H1 (cell line): ENCODE measurements at regions not wholly inside any gene's neighbourhood (a gene's known extent, or its start where the extent isn't known, plus 50 kb on each side); places are given as distances from the start of the nearest gene placed in this dataset.

Source experiments
- CTCF ChIA-PET: fragments of 300-600 bp; sonication (Branson Sonifier 250); formaldehyde crosslinking; loops from one replicate; lab custom pipeline; 2021; ENCODE audit not compliant: partially characterized antibody; lab: Charles Lee
- POLR2A ChIA-PET: fragments of 300-600 bp; sonication (Branson Sonifier 250); formaldehyde crosslinking; loops from one replicate; lab custom pipeline; 2021; ENCODE audit warnings: inconsistent platforms; ENCODE audit not compliant: partially characterized antibody; lab: Charles Lee
- DNase-seq, 2 experiments: peaks; one replicate each; pipeline versions ENCODE4 v3.0.0 to v3.0.0-alpha.2; 2010 to 2022; ENCODE audit warnings: low spot score in 2 of 2, low read depth in 1 of 2, mixed read lengths in 1 of 2
- FAIRE-seq: peaks from 2 replicates; lab custom pipeline; 2011; peaks lifted over from hg19 to GRCh38; lab: Jason Lieb, UNC
- H2AFZ ChIP-seq: 2 replicates; pipeline ENCODE4 v1.8.1; 2012; ENCODE audit warnings: low read length, inconsistent platforms
- H2AK5ac ChIP-seq: 2 replicates; pipeline ENCODE4 v1.6.1; 2013; ENCODE audit warnings: low read depth, low read length
- H2BK120ac ChIP-seq: replicated peaks from 2 replicates; pipeline ENCODE3; 2013; ENCODE audit warnings: low read depth, low read length, inconsistent platforms
- H2BK12ac ChIP-seq: 2 replicates; pipeline ENCODE4 v1.6.1; 2013; ENCODE audit warnings: low read depth, low read length
- H2BK15ac ChIP-seq: 2 replicates; pipeline ENCODE4 v1.6.1; 2013; ENCODE audit warnings: low read length
- H2BK20ac ChIP-seq: 2 replicates; pipeline ENCODE4 v1.6.1; 2013; ENCODE audit warnings: low read length
- H2BK5ac ChIP-seq: 2 replicates; pipeline ENCODE4 v1.6.1; 2013; ENCODE audit warnings: low read depth, low read length
- H3K14ac ChIP-seq: 2 replicates; pipeline ENCODE4 v1.6.1; 2013; ENCODE audit warnings: inconsistent platforms; ENCODE audit not compliant: insufficient read length
- H3K18ac ChIP-seq: 2 replicates; pipeline ENCODE4 v1.6.1; 2013; ENCODE audit warnings: low read length; ENCODE audit errors: extremely low read depth
- H3K23ac ChIP-seq: 2 replicates; pipeline ENCODE4 v1.6.1; 2013; ENCODE audit warnings: inconsistent platforms; ENCODE audit not compliant: insufficient read length
- H3K23me2 ChIP-seq: 2 replicates; pipeline ENCODE4 v1.6.1; 2013; ENCODE audit warnings: low read depth, low read length
- H3K27ac ChIP-seq: 2 replicates; pipeline ENCODE4 v1.6.1; 2011; ENCODE audit warnings: low read depth, low read length, inconsistent platforms
- H3K27me3 ChIP-seq, 4 experiments: replicated peaks in 1 of 4; 1 replicate in 1 of 4; 2 replicates in 3 of 4; pipeline versions ENCODE4 v1.6.1 to v1.8.1; 2011 to 2013; ENCODE audit warnings: low read length in 3 of 4, mild to moderate bottlenecking in 3 of 4, inconsistent platforms in 2 of 4, mixed read lengths in 2 of 4, moderate library complexity in 1 of 4; ENCODE audit not compliant: control insufficient read depth in 3 of 4, insufficient read depth in 3 of 4; ENCODE audit errors: extremely low read depth in 1 of 4
- H3K36me3 ChIP-seq, 4 experiments: 2 replicates each; pipeline versions ENCODE4 v1.6.1 to v1.8.1; 2011 to 2013; ENCODE audit warnings: mild to moderate bottlenecking in 4 of 4, low read length in 3 of 4, moderate library complexity in 2 of 4, control low read depth in 1 of 4, inconsistent platforms in 1 of 4; ENCODE audit not compliant: insufficient read depth in 4 of 4, control insufficient read depth in 2 of 4
- H3K4ac ChIP-seq: replicated peaks from 2 replicates; pipeline ENCODE3; 2013; ENCODE audit warnings: low read length, low read depth, mixed read lengths, inconsistent platforms; ENCODE audit not compliant: insufficient read length
- H3K4me1 ChIP-seq, 4 experiments: replicated peaks in 1 of 4; 1 replicate in 1 of 4; 2 replicates in 3 of 4; pipeline versions ENCODE4 v1.6.1 to v1.8.1; 2011 to 2013; ENCODE audit warnings: low read length in 3 of 4, inconsistent platforms in 2 of 4, mixed read lengths in 1 of 4; ENCODE audit not compliant: insufficient read depth in 4 of 4, control insufficient read depth in 3 of 4
- H3K4me2 ChIP-seq, 2 experiments: 2 replicates each; pipeline versions ENCODE4 v1.6.1 to v1.8.1; 2011 to 2013; ENCODE audit warnings: low read depth in 2 of 2, low read length in 2 of 2, control low read depth in 1 of 2, inconsistent platforms in 1 of 2, mild to moderate bottlenecking in 1 of 2; ENCODE audit not compliant: insufficient read depth in 1 of 2
- H3K4me3 ChIP-seq, 4 experiments: fragments of 200-600, 300-600 bp in 1 of 4; sonication (generic), shearing (Covaris generic), sonication (Bioruptor Twin) in 1 of 4; 2 replicates each; pipeline versions ENCODE4 v1.5.1 to v1.8.1; 2011 to 2016; ENCODE audit warnings: low read length in 4 of 4, low read depth in 3 of 4, control low read depth in 2 of 4, inconsistent platforms in 2 of 4, mild to moderate bottlenecking in 2 of 4, mixed read lengths in 1 of 4, moderate library complexity in 1 of 4; ENCODE audit not compliant: insufficient read depth in 2 of 4; ENCODE audit errors: extremely low read depth in 1 of 4
- H3K56ac ChIP-seq: replicated peaks from 2 replicates; pipeline ENCODE3; 2013; ENCODE audit warnings: low read depth, mild to moderate bottlenecking, mixed read lengths, low read length, inconsistent platforms; ENCODE audit not compliant: insufficient read length
- H3K79me1 ChIP-seq: 2 replicates; pipeline ENCODE4 v1.6.1; 2013; ENCODE audit warnings: low read depth, low read length, control low read depth
- H3K79me2 ChIP-seq, 2 experiments: 2 replicates each; pipeline versions ENCODE4 v1.6.1 to v1.8.1; 2012 to 2013; ENCODE audit warnings: low read length in 2 of 2, mild to moderate bottlenecking in 2 of 2, inconsistent platforms in 1 of 2; ENCODE audit not compliant: insufficient read depth in 2 of 2, control insufficient read depth in 1 of 2
- H3K9ac ChIP-seq, 4 experiments: replicated peaks in 1 of 4; 1 replicate in 1 of 4; 2 replicates in 3 of 4; pipeline versions ENCODE4 v1.6.1 to v1.8.1; 2011 to 2013; ENCODE audit warnings: low read depth in 3 of 4, low read length in 3 of 4, control low read depth in 2 of 4, mild to moderate bottlenecking in 2 of 4, moderate library complexity in 2 of 4, inconsistent platforms in 1 of 4; ENCODE audit errors: extremely low read depth in 1 of 4
- H3K9me3 ChIP-seq, 2 experiments: 2 replicates each; pipeline versions ENCODE4 v1.6.1 to v1.8.1; 2012 to 2013; ENCODE audit warnings: mild to moderate bottlenecking in 2 of 2, moderate library complexity in 2 of 2, control low read depth in 1 of 2, inconsistent platforms in 1 of 2, low read depth in 1 of 2, low read length in 1 of 2, mixed read lengths in 1 of 2; ENCODE audit not compliant: insufficient read depth in 2 of 2
- H4K20me1 ChIP-seq, 2 experiments: replicated peaks in 1 of 2; 2 replicates each; pipeline versions ENCODE3 to v1.8.1; 2011 to 2013; ENCODE audit warnings: inconsistent platforms in 2 of 2, low read length in 2 of 2, mild to moderate bottlenecking in 1 of 2; ENCODE audit not compliant: insufficient read depth in 2 of 2, control insufficient read depth in 1 of 2
- H4K5ac ChIP-seq: 2 replicates; pipeline ENCODE4 v1.6.1; 2013; ENCODE audit warnings: low read length, low read depth, mixed read lengths, inconsistent platforms; ENCODE audit not compliant: insufficient read length
- H4K8ac ChIP-seq: 2 replicates; pipeline ENCODE4 v1.8.0; 2013; ENCODE audit warnings: mild to moderate bottlenecking, moderate library complexity, low read length, inconsistent platforms; ENCODE audit not compliant: insufficient read depth; ENCODE audit errors: extremely low read depth
- H4K91ac ChIP-seq: replicated peaks from 2 replicates; pipeline ENCODE3; 2013; ENCODE audit warnings: low read length, mixed read lengths, inconsistent platforms; ENCODE audit not compliant: insufficient read length
- CREB1 ChIP-seq: IDR thresholded peaks from 2 replicates; pipeline ENCODE4 v1.6.1; 2012; ENCODE audit warnings: inconsistent platforms
- FOSL1 ChIP-seq: IDR thresholded peaks from 2 replicates; pipeline ENCODE4 v1.6.1; 2011; ENCODE audit warnings: mild to moderate bottlenecking, low read depth, low read length, moderate library complexity; ENCODE audit not compliant: insufficient read depth
- GTF2F1 ChIP-seq: IDR thresholded peaks from 2 replicates; pipeline ENCODE4 v1.6.1; 2012; ENCODE audit warnings: low read depth, low read length, improper control_type of control experiment, borderline replicate concordance
- HDAC2 ChIP-seq, 2 experiments: fragments of 300-600 bp in 1 of 2; sonication (generic) in 1 of 2; IDR thresholded peaks; 2 replicates each; pipeline ENCODE4 v1.6.1; 2011 to 2012; ENCODE audit warnings: low read depth in 2 of 2, low read length in 2 of 2, mild to moderate bottlenecking in 2 of 2, moderate library complexity in 2 of 2, borderline replicate concordance in 1 of 2, inconsistent platforms in 1 of 2
- JUND ChIP-seq: IDR thresholded peaks from 2 replicates; pipeline ENCODE4 v1.6.1; 2011; ENCODE audit warnings: mild to moderate bottlenecking, improper control_type of control experiment, low read length
- KDM4A ChIP-seq: IDR thresholded peaks from one replicate; pipeline ENCODE4 v1.7.1; 2012; ENCODE audit warnings: low read depth, mild to moderate bottlenecking, moderate library complexity, low read length, inconsistent platforms; ENCODE audit not compliant: severe bottlenecking
- RAD21 ChIP-seq, 2 experiments: IDR thresholded peaks in 1 of 2; conservative IDR thresholded peaks in 1 of 2; 2 replicates each; pipeline ENCODE4 v1.6.1; 2011; ENCODE audit warnings: low read depth in 2 of 2, low read length in 2 of 2, improper control_type of control experiment in 1 of 2, inconsistent platforms in 1 of 2, mild to moderate bottlenecking in 1 of 2, moderate library complexity in 1 of 2
- YY1 ChIP-seq: IDR thresholded peaks from 2 replicates; pipeline ENCODE4 v1.6.1; 2011; ENCODE audit warnings: low read depth, mild to moderate bottlenecking, low read length
- ZNF274 ChIP-seq: IDR thresholded peaks from 2 replicates; pipeline ENCODE4 v1.7.0; 2012; ENCODE audit warnings: low read length, borderline replicate concordance; ENCODE audit errors: extremely low read depth
- WGBS, 2 experiments: shearing (Covaris generic) in 1 of 2; methylation state at CpG; one replicate each; pipeline versions ENCODE4 v1.1.6 to v1.1.7; 2013 to 2015; ENCODE audit warnings: low lambda C conversion rate in 2 of 2, mixed read lengths in 2 of 2, inconsistent platforms in 1 of 2, low coverage in 1 of 2, missing lambda C conversion rate in 1 of 2; ENCODE audit not compliant: insufficient replicate concordance in 2 of 2, insufficient coverage in 1 of 2, insufficient read length in 1 of 2; ENCODE audit errors: extremely low coverage in 1 of 2, missing lambda C conversion rate in 1 of 2; 5-methylcytosine and 5-hydroxymethylcytosine counted together
- TF ChIP-seq, protein P1 (sequence below): IDR thresholded peaks from 2 replicates; pipeline ENCODE4 v1.6.1; 2012; ENCODE audit warnings: low read length, inconsistent platforms

DNA sequence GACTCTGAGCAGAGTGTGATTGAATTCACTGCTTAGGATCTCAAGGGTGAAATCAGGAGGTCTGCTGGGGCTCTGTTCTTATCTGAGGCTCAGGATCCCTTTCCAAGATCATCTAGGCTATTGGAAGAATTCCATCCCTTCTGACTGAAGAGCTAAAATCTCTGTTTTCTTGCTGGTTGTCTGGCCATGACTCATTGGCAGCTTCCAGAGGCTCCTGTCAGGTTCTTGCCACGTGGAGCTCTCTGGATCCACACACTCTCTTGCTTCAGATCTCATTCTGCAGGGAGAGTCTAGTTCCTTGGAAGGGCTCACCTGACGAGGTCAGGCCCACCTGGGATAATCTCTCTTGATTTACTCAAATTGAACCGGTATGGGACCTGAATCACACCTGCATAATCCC lies 930.7 kb downstream of the CDH8 start:
- POLR2A ChIA-PET = no interaction called here
- WGBS, 2 experiments = 89% methylated on average over 3 of the region's 3 CpGs; no CpG with 5 or more reads in 1 of the 2 experiments
- H3K23ac ChIP-seq = no peak overlapping the region

More for the DNA sequence above, 930.7 kb downstream of the CDH8 start:
- Histone ChIP-seq H4K20me1 (no peaks in the 10 kb centered on the region), H2AFZ (no peak overlapping the region), H3K36me3 (no peaks in the 10 kb centered on the region), H3K14ac (no peak overlapping the region), H4K5ac (no peak overlapping the region), H3K4me1 (no peaks in the 10 kb centered on the region), H3K27ac (no peak overlapping the region), H4K91ac (no peak overlapping the region), H2BK120ac (no peak overlapping the region)
- TF ChIP-seq FOSL1 (no peak), GTF2F1 (no peak), JUND (no peak), YY1 (no peak), CREB1 (no peak), HDAC2 (IDR thresholded peaks at IDR 0.05; ENCODE audit: borderline replicate concordance in 1 of 2, low read depth in 2 of 2, low read length in 2 of 2) (no peak), RAD21 (IDR thresholded peaks at IDR 0.05 in 1 of 2, conservative IDR thresholded peaks at IDR 0.05 in 1 of 2; ENCODE audit: low read depth in 2 of 2, low read length in 2 of 2) (no peak), ZNF274 (no peak), KDM4A (no peak)
- TF ChIP-seq, protein P1, sequence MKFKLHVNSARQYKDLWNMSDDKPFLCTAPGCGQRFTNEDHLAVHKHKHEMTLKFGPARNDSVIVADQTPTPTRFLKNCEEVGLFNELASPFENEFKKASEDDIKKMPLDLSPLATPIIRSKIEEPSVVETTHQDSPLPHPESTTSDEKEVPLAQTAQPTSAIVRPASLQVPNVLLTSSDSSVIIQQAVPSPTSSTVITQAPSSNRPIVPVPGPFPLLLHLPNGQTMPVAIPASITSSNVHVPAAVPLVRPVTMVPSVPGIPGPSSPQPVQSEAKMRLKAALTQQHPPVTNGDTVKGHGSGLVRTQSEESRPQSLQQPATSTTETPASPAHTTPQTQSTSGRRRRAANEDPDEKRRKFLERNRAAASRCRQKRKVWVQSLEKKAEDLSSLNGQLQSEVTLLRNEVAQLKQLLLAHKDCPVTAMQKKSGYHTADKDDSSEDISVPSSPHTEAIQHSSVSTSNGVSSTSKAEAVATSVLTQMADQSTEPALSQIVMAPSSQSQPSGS = no peak
- TF ChIP-seq, all 59 proteins: peak for 0
- Histone ChIP-seq H3K18ac (no peak overlapping the region), H2BK5ac (no peak overlapping the region), H2BK15ac (no peak overlapping the region), H3K9me3 (no peaks in the 10 kb centered on the region), H3K56ac (no peak overlapping the region), H3K9ac (no peak overlapping the region), H2BK20ac (no peak overlapping the region), H3K27me3 (no peaks in the 10 kb centered on the region), H3K23me2 (no peaks in the 10 kb centered on the region), H2AK5ac (no peak overlapping the region), H2BK12ac (no peak overlapping the region), H3K4me2 (no peak overlapping the region), H3K4ac (no peak overlapping the region), H3K79me2 (no peaks in the 10 kb centered on the region), H3K79me1 (no peaks in the 10 kb centered on the region), H3K4me3 (no peak overlapping the region), H4K8ac (no peak overlapping the region)
- FAIRE-seq (no peak), DNase-seq (no peak)
- CTCF ChIA-PET = no interaction called here
